ENCODE measurements at regions not wholly inside any gene's neighbourhood (a gene's known extent, or its start where the extent isn't known, plus 50 kb on each side); places are given as distances from the start of the nearest gene placed in this dataset.

GRCh38 chr1:239263801-239264200, 122.6 kb upstream of the CHRM3 start:
- DNase-seq (ENCODE audit: low spot score): no peak

GRCh38 chr1:239262538-239262937, 123.8 kb upstream of the CHRM3 start:
- DNase-seq (ENCODE audit: low spot score): no peak

GRCh38 chr1:239261521-239261920, 124.8 kb upstream of the CHRM3 start:
- no peak for DNase-seq (ENCODE audit: low spot score)

- DNase-seq (ENCODE audit: low spot score): no peak
Observed at GRCh38 chr1:239260842-239261241, 125.5 kb upstream of the CHRM3 start.

GRCh38 chr1:239255628-239256160, 130.7 kb upstream of the CHRM3 start:
- no peak for DNase-seq (ENCODE audit: low spot score)

- DNase-seq (ENCODE audit: low spot score): no peak
Observed at GRCh38 chr1:239254999-239255398, 131.4 kb upstream of the CHRM3 start.

GRCh38 chr1:239253032-239253431, 133.3 kb upstream of the CHRM3 start:
- DNase-seq (ENCODE audit: low spot score): no peak

- DNase-seq (ENCODE audit: low spot score): no peak
Observed at GRCh38 chr1:239250353-239251035, 135.9 kb upstream of the CHRM3 start.

- no peak for DNase-seq (ENCODE audit: low spot score)
Observed at GRCh38 chr1:239247285-239247684, 139.1 kb upstream of the CHRM3 start.

GRCh38 chr1:239244084-239244483, 142.3 kb upstream of the CHRM3 start:
- DNase-seq (ENCODE audit: low spot score): no peak

GRCh38 chr1:239243006-239243405, 143.4 kb upstream of the CHRM3 start:
- DNase-seq (ENCODE audit: low spot score): no peak

- DNase-seq (ENCODE audit: low spot score): no peak
Observed at GRCh38 chr1:239242404-239242803, 144.0 kb upstream of the CHRM3 start.

- no peak for DNase-seq (ENCODE audit: low spot score)
Observed at GRCh38 chr1:239240736-239241135, 145.6 kb upstream of the CHRM3 start.

GRCh38 chr1:239239529-239239928, 146.8 kb upstream of the CHRM3 start:
- DNase-seq (ENCODE audit: low spot score): no peak

- DNase-seq (ENCODE audit: low spot score): no peak
Observed at GRCh38 chr1:239237912-239238311, 148.5 kb upstream of the CHRM3 start.

- DNase-seq (ENCODE audit: low spot score): no peak
Observed at GRCh38 chr1:239233626-239234025, 152.7 kb upstream of the CHRM3 start.

- DNase-seq (ENCODE audit: low spot score): no peak
Observed at GRCh38 chr1:239232921-239233320, 153.4 kb upstream of the CHRM3 start.

- DNase-seq (ENCODE audit: low spot score): no peak
Observed at GRCh38 chr1:239228451-239228850, 157.9 kb upstream of the CHRM3 start.

GRCh38 chr1:239225396-239225795, 161.0 kb upstream of the CHRM3 start:
- DNase-seq (ENCODE audit: low spot score): no peak

GRCh38 chr1:239224100-239224499, 162.3 kb upstream of the CHRM3 start:
- no peak for DNase-seq (ENCODE audit: low spot score)

- DNase-seq (ENCODE audit: low spot score): no peak
Observed at GRCh38 chr1:239222999-239223398, 163.4 kb upstream of the CHRM3 start.

- no peak for DNase-seq (ENCODE audit: low spot score)
Observed at GRCh38 chr1:239221656-239222055, 164.7 kb upstream of the CHRM3 start.

- DNase-seq (ENCODE audit: low spot score): no peak
Observed at GRCh38 chr1:239219679-239220078, 166.7 kb upstream of the CHRM3 start.

GRCh38 chr1:239218301-239218700, 168.1 kb upstream of the CHRM3 start:
- DNase-seq (ENCODE audit: low spot score): no peak
